Natural killer cell (primary cell): ENCODE measurements at regions not wholly inside any gene's neighbourhood (a gene's known extent, or its start where the extent isn't known, plus 50 kb on each side); places are given as distances from the start of the nearest gene placed in this dataset.

Experiments
- ATAC-seq, 3 donors: fragments of 150-1000 bp in 2 of 3; fragments of 200-7000 bp in 1 of 3; cut with Tn5 transposase; 1 replicate in 1 of 3; 2 replicates in 2 of 3; pipeline ENCODE4 v1.10.0; 2021; ENCODE audit warnings: mild to moderate bottlenecking in 2 of 3, moderate library complexity in 2 of 3
- DNase-seq, 2 donors: peaks; one replicate each; pipeline versions ENCODE4 v3.0.0 to v3.0.0-alpha.2; 2013 to 2021; ENCODE audit warnings: mixed read lengths in 1 of 2
- H3K27ac ChIP-seq: one replicate; pipeline ENCODE4 v1.5.1; 2013; ENCODE audit warnings: mild to moderate bottlenecking, low read length
- H3K27me3 ChIP-seq: one replicate; pipeline ENCODE4 v1.6.1; 2013; ENCODE audit warnings: low read length; ENCODE audit not compliant: control insufficient read depth, insufficient read depth
- H3K36me3 ChIP-seq: one replicate; pipeline ENCODE4 v1.6.1; 2013; ENCODE audit warnings: low read length; ENCODE audit not compliant: control insufficient read depth, insufficient read depth
- H3K4me1 ChIP-seq: one replicate; pipeline ENCODE4 v1.6.1; 2013; ENCODE audit warnings: low read length; ENCODE audit not compliant: control insufficient read depth, insufficient read depth
- H3K4me3 ChIP-seq: one replicate; pipeline ENCODE4 v1.5.1; 2013; ENCODE audit warnings: low read length
- H3K9me3 ChIP-seq: one replicate; pipeline ENCODE4 v1.6.1; 2013; ENCODE audit warnings: low read length; ENCODE audit not compliant: control insufficient read depth, insufficient read depth
- H3K27ac Mint-ChIP-seq, 2 donors: one replicate each; pipeline ENCODE4 v1.8.0; 2022; ENCODE audit warnings: mild to moderate bottlenecking in 2 of 2, mixed read lengths in 2 of 2, moderate library complexity in 1 of 2
- H3K27me3 Mint-ChIP-seq, 2 donors: one replicate each; pipeline ENCODE4 v1.8.0; 2022; ENCODE audit warnings: low read depth in 2 of 2, mixed read lengths in 2 of 2
- H3K36me3 Mint-ChIP-seq: one replicate; pipeline ENCODE4 v1.8.0; 2022; ENCODE audit warnings: mixed read lengths
- H3K4me1 Mint-ChIP-seq, 2 donors: one replicate each; pipeline ENCODE4 v1.8.0; 2022; ENCODE audit warnings: mixed read lengths in 2 of 2
- H3K4me3 Mint-ChIP-seq: one replicate; pipeline ENCODE4 v1.8.0; 2022; ENCODE audit warnings: mild to moderate bottlenecking, moderate library complexity, mixed read lengths
- H3K9me3 Mint-ChIP-seq, 2 donors: one replicate each; pipeline ENCODE4 v1.8.0; 2022; ENCODE audit warnings: mixed read lengths in 2 of 2
- WGBS: methylation state at CpG from one replicate; pipeline ENCODE4 v1.1.7; 2013; ENCODE audit warnings: missing lambda C conversion rate; ENCODE audit not compliant: insufficient coverage; 5-methylcytosine and 5-hydroxymethylcytosine counted together
- intact Hi-C: fragments of 100-400 bp; cut with micrococcal nuclease; formaldehyde crosslinking; loops from one replicate; pipeline ENCODE4 v1.14.2; 2022
- TF ChIP-seq, protein P1 (sequence below): fragments of 200-600 bp; IDR thresholded peaks from one replicate; pipeline ENCODE4 v1.8.0; 2022; ENCODE audit warnings: antibody characterized with exemption

GRCh38 chr18:51287818-51288508 lies 90.5 kb upstream of the MEX3C start:
- H3K36me3 Mint-ChIP-seq, result no peaks in the 10 kb centered on the region
- H3K36me3 ChIP-seq, result no peaks in the 10 kb centered on the region
- no peak overlapping the region for H3K4me3 Mint-ChIP-seq
- H3K9me3 Mint-ChIP-seq, result peaks cover 2 to 6% of the 10 kb centered on the region in 2 donors
- H3K4me1 Mint-ChIP-seq, result no peaks in the 10 kb centered on the region
- H3K4me1 ChIP-seq, result no peaks in the 10 kb centered on the region
- WGBS, result 92% methylated on average over 5 of the region's 5 CpGs
- TF ChIP-seq, protein P1, sequence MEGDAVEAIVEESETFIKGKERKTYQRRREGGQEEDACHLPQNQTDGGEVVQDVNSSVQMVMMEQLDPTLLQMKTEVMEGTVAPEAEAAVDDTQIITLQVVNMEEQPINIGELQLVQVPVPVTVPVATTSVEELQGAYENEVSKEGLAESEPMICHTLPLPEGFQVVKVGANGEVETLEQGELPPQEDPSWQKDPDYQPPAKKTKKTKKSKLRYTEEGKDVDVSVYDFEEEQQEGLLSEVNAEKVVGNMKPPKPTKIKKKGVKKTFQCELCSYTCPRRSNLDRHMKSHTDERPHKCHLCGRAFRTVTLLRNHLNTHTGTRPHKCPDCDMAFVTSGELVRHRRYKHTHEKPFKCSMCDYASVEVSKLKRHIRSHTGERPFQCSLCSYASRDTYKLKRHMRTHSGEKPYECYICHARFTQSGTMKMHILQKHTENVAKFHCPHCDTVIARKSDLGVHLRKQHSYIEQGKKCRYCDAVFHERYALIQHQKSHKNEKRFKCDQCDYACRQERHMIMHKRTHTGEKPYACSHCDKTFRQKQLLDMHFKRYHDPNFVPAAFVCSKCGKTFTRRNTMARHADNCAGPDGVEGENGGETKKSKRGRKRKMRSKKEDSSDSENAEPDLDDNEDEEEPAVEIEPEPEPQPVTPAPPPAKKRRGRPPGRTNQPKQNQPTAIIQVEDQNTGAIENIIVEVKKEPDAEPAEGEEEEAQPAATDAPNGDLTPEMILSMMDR, result no peak
- no peak for ATAC-seq
- H3K27ac Mint-ChIP-seq, result no peak overlapping the region
- H3K27me3 Mint-ChIP-seq, result peaks cover 6 to 11% of the 10 kb centered on the region in 2 donors
- intact Hi-C loops, result no loop called here
- no peaks in the 10 kb centered on the region for H3K9me3 ChIP-seq
- no peak overlapping the region for H3K27ac ChIP-seq
- no peaks in the 10 kb centered on the region for H3K27me3 ChIP-seq
- no peak overlapping the region for H3K4me3 ChIP-seq
- DNase-seq, result no peak

DNA sequence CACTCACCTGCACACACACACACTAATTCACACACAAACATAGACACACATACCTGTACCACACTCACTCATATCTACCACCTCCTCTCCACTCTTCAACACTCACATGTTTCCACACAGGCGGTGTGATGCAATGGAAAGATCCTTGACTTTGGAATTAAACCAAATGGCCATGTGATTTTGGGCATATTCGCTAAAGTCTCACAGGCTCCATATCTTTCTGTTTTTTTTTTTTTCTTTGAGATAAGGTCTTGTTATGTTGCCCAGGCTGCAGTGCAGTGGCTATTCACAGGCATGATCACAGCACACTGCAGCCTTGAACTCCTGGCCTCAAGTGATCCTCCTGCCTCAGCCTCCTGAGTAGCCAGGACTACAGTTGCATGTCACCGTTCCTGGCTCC lies 91.1 kb upstream of the MEX3C start:
- no peak overlapping the region for H3K27ac Mint-ChIP-seq
- no peak for ATAC-seq
- H3K4me3 Mint-ChIP-seq, result no peak overlapping the region
- intact Hi-C loops, result no loop called here
- Histone ChIP-seq H3K9me3 (no peaks in the 10 kb centered on the region), H3K27me3 (no peaks in the 10 kb centered on the region), H3K4me1 (no peaks in the 10 kb centered on the region), H3K4me3 (no peak overlapping the region), H3K27ac (no peak overlapping the region), H3K36me3 (no peaks in the 10 kb centered on the region)
- H3K36me3 Mint-ChIP-seq, result no peaks in the 10 kb centered on the region
- H3K9me3 Mint-ChIP-seq, result peaks cover 2 to 6% of the 10 kb centered on the region in 2 donors
- no peak for DNase-seq
- TF ChIP-seq, protein P1, result no peak
- no peaks in the 10 kb centered on the region for H3K4me1 Mint-ChIP-seq
- H3K27me3 Mint-ChIP-seq, result peaks cover 6 to 11% of the 10 kb centered on the region in 2 donors
- WGBS, result 89% methylated on average over 3 of the region's 3 CpGs

DNA sequence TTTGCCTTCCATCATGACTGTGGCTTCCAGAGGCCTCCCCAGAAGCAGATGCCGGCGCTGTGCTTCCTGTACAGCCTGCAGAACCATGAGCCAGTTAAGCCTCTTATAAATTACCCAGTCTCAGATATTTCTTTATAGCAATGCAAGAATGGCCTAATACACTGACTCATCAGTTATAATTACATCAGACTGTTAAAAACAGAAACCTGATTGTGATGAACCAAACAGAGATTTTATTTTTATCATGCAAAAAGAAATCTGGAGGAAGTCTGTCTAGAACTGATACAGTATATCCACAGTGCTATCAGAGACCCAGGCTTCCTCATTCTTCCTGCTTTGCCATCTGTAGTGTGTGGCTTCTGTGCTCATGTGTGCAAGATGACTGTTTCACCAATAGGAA lies 93.4 kb upstream of the MEX3C start:
- Histone ChIP-seq H3K9me3 (no peaks in the 10 kb centered on the region), H3K36me3 (no peaks in the 10 kb centered on the region), H3K27ac (no peak overlapping the region), H3K4me3 (no peak overlapping the region), H3K4me1 (no peaks in the 10 kb centered on the region), H3K27me3 (no peaks in the 10 kb centered on the region)
- peak in 1 of 3 donors; percentile 50 for ATAC-seq
- H3K4me1 Mint-ChIP-seq, result no peaks in the 10 kb centered on the region
- peaks cover 5 to 11% of the 10 kb centered on the region in 2 donors for H3K27me3 Mint-ChIP-seq
- intact Hi-C loops, result no loop called here
- H3K27ac Mint-ChIP-seq, result no peak overlapping the region
- no peak for DNase-seq
- H3K36me3 Mint-ChIP-seq, result no peaks in the 10 kb centered on the region
- peaks cover 2 to 6% of the 10 kb centered on the region in 2 donors for H3K9me3 Mint-ChIP-seq
- TF ChIP-seq, protein P1, result no peak
- 37% methylated on average over 2 of the region's 2 CpGs for WGBS
- no peak overlapping the region for H3K4me3 Mint-ChIP-seq

DNA sequence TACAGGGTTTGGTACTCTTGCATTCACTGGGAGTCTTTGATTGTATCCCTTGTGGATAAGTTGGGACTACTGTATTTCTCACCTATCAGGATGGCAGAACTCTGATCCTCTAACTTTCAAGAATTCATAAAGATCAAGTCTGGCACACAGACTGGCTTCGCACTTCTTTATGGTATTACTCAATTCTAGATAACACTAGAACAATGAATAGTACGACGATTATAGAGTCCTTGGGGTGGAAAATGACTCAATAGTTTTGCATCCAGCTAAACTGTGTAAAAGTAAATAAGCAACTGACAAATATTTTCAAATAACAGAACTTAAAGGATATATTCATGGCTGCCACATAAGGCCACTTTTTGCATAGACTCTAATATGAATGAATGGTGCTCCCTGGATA lies 103.4 kb upstream of the MEX3C start:
- Histone ChIP-seq H3K36me3 (no peaks in the 10 kb centered on the region), H3K4me1 (no peaks in the 10 kb centered on the region), H3K4me3 (no peak overlapping the region), H3K27ac (no peak overlapping the region), H3K9me3 (no peaks in the 10 kb centered on the region), H3K27me3 (no peaks in the 10 kb centered on the region)
- intact Hi-C loops, result no loop called here
- no peak for DNase-seq
- peaks cover under 1 to 5% of the 10 kb centered on the region in 2 donors for H3K27me3 Mint-ChIP-seq
- TF ChIP-seq, protein P1, result no peak
- ATAC-seq, result no peak
- peaks cover 3% of the 10 kb centered on the region for H3K36me3 Mint-ChIP-seq
- no peak overlapping the region for H3K4me3 Mint-ChIP-seq
- no peaks in the 10 kb centered on the region for H3K4me1 Mint-ChIP-seq
- no peak overlapping the region for H3K27ac Mint-ChIP-seq
- WGBS, result 100% methylated on average over 1 of the region's 3 CpGs
- no peaks in the 10 kb centered on the region for H3K9me3 Mint-ChIP-seq
